IMR-90 (cell line): ENCODE measurements at regions not wholly inside any gene's neighbourhood (a gene's known extent, or its start where the extent isn't known, plus 50 kb on each side); places are given as distances from the start of the nearest gene placed in this dataset.

Experiments
- ATAC-seq: fragments of 200-7000 bp; cut with Tn5 transposase; 2 replicates; pipeline ENCODE4 v1.9.1; 2020; ENCODE audit warnings: low read depth, mild to moderate bottlenecking, moderate library complexity
- BruUV-seq: library from RNA; stranded (reverse); fragments of 400-500 nt; replicated peaks from 2 replicates; lab custom pipeline; 2021; lab: Mats Ljungman, UMichigan
- CTCF ChIA-PET: fragments of 300-600 bp; formaldehyde crosslinking; extraction: SDS; loops from one replicate; lab custom pipeline; 2021; ENCODE audit warnings: antibody characterized with exemption; lab: Yijun Ruan, JAX
- POLR2A ChIA-PET: fragments of 300-600 bp; sonication (Branson Sonifier 250); formaldehyde crosslinking; loops from one replicate; lab custom pipeline; 2022; ENCODE audit warnings: antibody characterized with exemption; ENCODE audit not compliant: unreplicated experiment; lab: Charles Lee
- DNase-seq: peaks from one replicate; pipeline ENCODE4 v3.0.0; 2013
- H2AFZ ChIP-seq: replicated peaks from 2 replicates; pipeline ENCODE3; 2013; ENCODE audit warnings: low read length, mild to moderate bottlenecking; ENCODE audit not compliant: poor library complexity
- H2AK5ac ChIP-seq: 2 replicates; pipeline ENCODE4 v1.6.1; 2013; ENCODE audit warnings: low read depth, low read length, inconsistent platforms
- H2AK9ac ChIP-seq: replicated peaks from 2 replicates; pipeline ENCODE3; 2013; ENCODE audit warnings: mild to moderate bottlenecking, low read depth, low read length, moderate library complexity; ENCODE audit not compliant: poor library complexity
- H2BK120ac ChIP-seq: 2 replicates; pipeline ENCODE4 v1.6.1; 2013; ENCODE audit warnings: low read depth, low read length, inconsistent platforms
- H2BK15ac ChIP-seq: 3 replicates; pipeline ENCODE4 v1.6.1; 2013; ENCODE audit warnings: low read depth, low read length, inconsistent platforms
- H2BK20ac ChIP-seq: 2 replicates; pipeline ENCODE4 v1.6.1; 2013; ENCODE audit warnings: low read depth, mild to moderate bottlenecking, inconsistent platforms, low read length, moderate library complexity
- H2BK5ac ChIP-seq: 2 replicates; pipeline ENCODE4 v1.6.1; 2013; ENCODE audit warnings: mild to moderate bottlenecking, low read depth, low read length, inconsistent platforms; ENCODE audit not compliant: poor library complexity, severe bottlenecking
- H3K14ac ChIP-seq: replicated peaks from 2 replicates; pipeline ENCODE4 v1.6.1; 2013; ENCODE audit warnings: low read depth, low read length, inconsistent platforms
- H3K18ac ChIP-seq: 2 replicates; pipeline ENCODE4 v1.6.1; 2013; ENCODE audit warnings: low read depth, low read length, control low read depth
- H3K23ac ChIP-seq: 2 replicates; pipeline ENCODE4 v1.6.1; 2013; ENCODE audit warnings: low read depth, low read length, inconsistent platforms
- H3K27ac ChIP-seq: 2 replicates; pipeline ENCODE4 v1.5.1; 2013; ENCODE audit warnings: mild to moderate bottlenecking, control low read depth, low read length; ENCODE audit not compliant: insufficient read depth
- H3K27me3 ChIP-seq: 2 replicates; pipeline ENCODE4 v1.6.1; 2013; ENCODE audit warnings: low read length; ENCODE audit not compliant: control insufficient read depth, insufficient read depth
- H3K36me3 ChIP-seq: 2 replicates; pipeline ENCODE4 v1.6.1; 2013; ENCODE audit warnings: low read length, mixed read lengths; ENCODE audit not compliant: control insufficient read depth, insufficient read depth
- H3K4ac ChIP-seq: 2 replicates; pipeline ENCODE4 v1.6.1; 2013; ENCODE audit warnings: low read depth, low read length, inconsistent platforms
- H3K4me1 ChIP-seq: 2 replicates; pipeline ENCODE4 v1.6.1; 2013; ENCODE audit warnings: low read length, mixed read lengths; ENCODE audit not compliant: control insufficient read depth, insufficient read depth
- H3K4me2 ChIP-seq: 2 replicates; pipeline ENCODE4 v1.6.1; 2013; ENCODE audit warnings: low read depth, mild to moderate bottlenecking, control low read depth, low read length, moderate library complexity
- H3K4me3 ChIP-seq: 2 replicates; pipeline ENCODE4 v1.5.1; 2013; ENCODE audit warnings: low read depth, mild to moderate bottlenecking, control low read depth, low read length, moderate library complexity; ENCODE audit not compliant: insufficient read depth
- H3K56ac ChIP-seq: 2 replicates; pipeline ENCODE4 v1.6.1; 2013; ENCODE audit warnings: low read length, inconsistent platforms; ENCODE audit not compliant: insufficient read depth; ENCODE audit errors: extremely low read depth
- H3K79me1 ChIP-seq, 2 experiments: 2 replicates each; pipeline ENCODE4 v1.6.1; 2013; ENCODE audit warnings: low read length in 2 of 2, inconsistent platforms in 1 of 2, low read depth in 1 of 2
- H3K9ac ChIP-seq: 2 replicates; pipeline ENCODE4 v1.6.1; 2013; ENCODE audit warnings: low read depth, low read length, control low read depth
- H3K9me1 ChIP-seq: 2 replicates; pipeline ENCODE4 v1.6.1; 2013; ENCODE audit warnings: low read length, inconsistent platforms; ENCODE audit not compliant: insufficient read depth
- H3K9me3 ChIP-seq: 2 replicates; pipeline ENCODE4 v1.6.1; 2013; ENCODE audit warnings: low read length; ENCODE audit not compliant: control insufficient read depth, insufficient read depth
- H4K20me1 ChIP-seq: 2 replicates; pipeline ENCODE4 v1.6.1; 2013; ENCODE audit warnings: low read length, inconsistent platforms; ENCODE audit not compliant: insufficient read depth
- H4K5ac ChIP-seq: 2 replicates; pipeline ENCODE4 v1.6.1; 2013; ENCODE audit warnings: mild to moderate bottlenecking, low read depth, low read length, control low read depth
- H4K8ac ChIP-seq, 2 experiments: 2 replicates each; pipeline ENCODE4 v1.6.1; 2013; ENCODE audit warnings: low read depth in 2 of 2, low read length in 2 of 2, control low read depth in 1 of 2, inconsistent platforms in 1 of 2
- H4K91ac ChIP-seq: 2 replicates; pipeline ENCODE4 v1.6.1; 2013; ENCODE audit warnings: low read depth, low read length, inconsistent platforms; ENCODE audit not compliant: insufficient read depth
- BHLHE40 ChIP-seq: fragments of 150-350 bp; IDR thresholded peaks from 2 replicates; pipeline ENCODE4 v1.6.1; 2016; ENCODE audit warnings: mild to moderate bottlenecking, low read depth, low read length
- CEBPB ChIP-seq: IDR thresholded peaks from 2 replicates; pipeline ENCODE4 v1.6.1; 2012; ENCODE audit warnings: low read depth, low read length, improper control_type of control experiment
- CHD1 ChIP-seq: IDR thresholded peaks from 2 replicates; pipeline ENCODE4 v1.6.1; 2012; ENCODE audit warnings: low read depth, low read length, improper control_type of control experiment
- FOS ChIP-seq: fragments of 150-350 bp; IDR thresholded peaks from 2 replicates; pipeline ENCODE4 v1.6.1; 2016; ENCODE audit warnings: low read depth, low read length
- MAFK ChIP-seq: IDR thresholded peaks from 2 replicates; pipeline ENCODE4 v1.6.1; 2012; ENCODE audit warnings: low read depth, low read length, improper control_type of control experiment
- MAZ ChIP-seq: IDR thresholded peaks from 2 replicates; pipeline ENCODE4 v1.6.1; 2012; ENCODE audit warnings: low read depth, mild to moderate bottlenecking, low read length, improper control_type of control experiment, moderate library complexity, borderline replicate concordance
- MXI1 ChIP-seq: IDR thresholded peaks from 2 replicates; pipeline ENCODE4 v1.6.1; 2012; ENCODE audit warnings: low read depth, mild to moderate bottlenecking, low read length, moderate library complexity, borderline replicate concordance
- NFE2L2 ChIP-seq: fragments of 150-350 bp; IDR thresholded peaks from 2 replicates; pipeline ENCODE4 v1.6.1; 2016; ENCODE audit warnings: low read depth, mild to moderate bottlenecking, low read length
- POLR2A ChIP-seq: IDR thresholded peaks from 2 replicates; pipeline ENCODE4 v1.6.1; 2012; ENCODE audit warnings: mild to moderate bottlenecking, low read depth, low read length
- RAD21 ChIP-seq: IDR thresholded peaks from 2 replicates; pipeline ENCODE4 v1.6.1; 2012; ENCODE audit warnings: low read length, improper control_type of control experiment
- RCOR1 ChIP-seq: IDR thresholded peaks from 2 replicates; pipeline ENCODE4 v1.6.1; 2012; ENCODE audit warnings: mild to moderate bottlenecking, low read length, improper control_type of control experiment; ENCODE audit not compliant: insufficient replicate concordance
- RFX5 ChIP-seq: IDR thresholded peaks from 2 replicates; pipeline ENCODE4 v1.8.0; 2012; ENCODE audit warnings: low read depth, mild to moderate bottlenecking, low read length, moderate library complexity
- SMC3 ChIP-seq: fragments of 150-350 bp; IDR thresholded peaks from 2 replicates; pipeline ENCODE4 v1.6.1; 2016; ENCODE audit warnings: low read depth, mild to moderate bottlenecking, antibody characterized with exemption, low read length, moderate library complexity
- dilution Hi-C: fragments of 300-500 bp; cut with HindIII; formaldehyde crosslinking; loops from one replicate; pipeline ENCODE4 v1.14.3; 2018; ENCODE audit warnings: low sequenced_read_pairs; ENCODE audit not compliant: unreplicated experiment
- in situ Hi-C: fragments of 300-500 bp; cut with MboI; formaldehyde crosslinking; loops from 3 replicates; pipeline ENCODE4 v1.14.3; 2019; ENCODE audit warnings: low sequenced_read_pairs, inconsistent platforms, mixed read lengths
- intact Hi-C: fragments of 100-400 bp; cut with micrococcal nuclease; formaldehyde crosslinking; loops from 2 replicates; pipeline ENCODE4 v1.10.0; 2022
- TF ChIP-seq, protein P1 (sequence below): conservative IDR thresholded peaks from 2 replicates; pipeline ENCODE4 v1.5.1; 2012; ENCODE audit warnings: mild to moderate bottlenecking, low read depth, low read length, improper control_type of control experiment
- TF ChIP-seq, protein P2 (sequence below): fragments of 150-350 bp; IDR thresholded peaks from 2 replicates; pipeline ENCODE4 v1.6.1; 2017; ENCODE audit warnings: mild to moderate bottlenecking, antibody characterized with exemption, low read length, low read depth
- TF ChIP-seq, protein P3 (sequence below): fragments of 150-350 bp; IDR thresholded peaks from 2 replicates; pipeline ENCODE4 v1.6.1; 2016; ENCODE audit warnings: low read depth, mild to moderate bottlenecking, low read length, moderate library complexity, borderline replicate concordance

DNA sequence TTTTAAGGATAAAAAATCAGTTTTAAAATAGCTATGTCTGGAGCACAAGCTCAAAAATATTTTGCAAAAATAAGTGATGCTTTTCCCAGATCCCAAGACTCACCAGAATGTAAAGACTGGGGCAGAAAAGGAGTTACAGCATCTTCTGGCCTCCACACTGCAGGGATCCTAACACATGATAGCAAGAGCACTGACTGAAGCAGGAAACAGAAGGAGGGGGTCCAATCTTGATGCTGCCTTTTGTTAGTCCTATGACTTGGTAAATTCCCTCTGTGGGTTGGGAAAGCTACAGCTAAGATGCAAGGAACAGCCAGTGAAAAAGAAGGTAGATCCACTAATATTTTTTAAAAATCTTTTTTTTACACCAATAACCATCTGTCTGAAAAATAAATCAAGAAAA lies 54.2 kb upstream of the TNR start:
- no peak overlapping the region for H2BK20ac ChIP-seq
- H3K23ac ChIP-seq, result no peak overlapping the region
- H3K14ac ChIP-seq, result no peak overlapping the region
- in situ Hi-C loops (no loop called here), dilution Hi-C loops (no loop called here), intact Hi-C loops (no loop called here)
- H4K20me1 ChIP-seq, result no peaks in the 10 kb centered on the region
- no peak overlapping the region for H3K4me3 ChIP-seq
- H3K4ac ChIP-seq, result no peak overlapping the region
- no peaks in the 10 kb centered on the region for H3K9me3 ChIP-seq
- ChIA-PET POLR2A (no interaction called here), CTCF (no interaction called here)
- no peak overlapping the region for H3K9ac ChIP-seq
- no peak overlapping the region for H2BK5ac ChIP-seq
- H3K79me1 ChIP-seq, result no peaks in the 10 kb centered on the region
- no peak overlapping the region for H2AK9ac ChIP-seq
- ATAC-seq (no peak), DNase-seq (no peak)
- no peaks in the 10 kb centered on the region for H3K27me3 ChIP-seq
- no peaks in the 10 kb centered on the region for H3K4me1 ChIP-seq
- H3K36me3 ChIP-seq, result no peaks in the 10 kb centered on the region
- no peak overlapping the region for H4K8ac ChIP-seq
- no peaks in the 10 kb centered on the region for H3K9me1 ChIP-seq
- no peak overlapping the region for H3K27ac ChIP-seq
- no peak overlapping the region for H3K18ac ChIP-seq
- H2BK15ac ChIP-seq, result no peak overlapping the region
- no peak overlapping the region for H2AK5ac ChIP-seq
- no peak overlapping the region for H3K4me2 ChIP-seq
- H2BK120ac ChIP-seq, result no peak overlapping the region
- H3K56ac ChIP-seq, result no peak overlapping the region
- BruUV-seq, result no TSS peak
- no peak overlapping the region for H4K5ac ChIP-seq
- TF ChIP-seq RCOR1 (no peak), MXI1 (no peak), POLR2A (no peak), MAZ (no peak), RFX5 (no peak), CEBPB (no peak), SMC3 (no peak), RAD21 (no peak), NFE2L2 (no peak), CHD1 (no peak), BHLHE40 (no peak), FOS (no peak), MAFK (no peak)
- TF ChIP-seq, protein P1, sequence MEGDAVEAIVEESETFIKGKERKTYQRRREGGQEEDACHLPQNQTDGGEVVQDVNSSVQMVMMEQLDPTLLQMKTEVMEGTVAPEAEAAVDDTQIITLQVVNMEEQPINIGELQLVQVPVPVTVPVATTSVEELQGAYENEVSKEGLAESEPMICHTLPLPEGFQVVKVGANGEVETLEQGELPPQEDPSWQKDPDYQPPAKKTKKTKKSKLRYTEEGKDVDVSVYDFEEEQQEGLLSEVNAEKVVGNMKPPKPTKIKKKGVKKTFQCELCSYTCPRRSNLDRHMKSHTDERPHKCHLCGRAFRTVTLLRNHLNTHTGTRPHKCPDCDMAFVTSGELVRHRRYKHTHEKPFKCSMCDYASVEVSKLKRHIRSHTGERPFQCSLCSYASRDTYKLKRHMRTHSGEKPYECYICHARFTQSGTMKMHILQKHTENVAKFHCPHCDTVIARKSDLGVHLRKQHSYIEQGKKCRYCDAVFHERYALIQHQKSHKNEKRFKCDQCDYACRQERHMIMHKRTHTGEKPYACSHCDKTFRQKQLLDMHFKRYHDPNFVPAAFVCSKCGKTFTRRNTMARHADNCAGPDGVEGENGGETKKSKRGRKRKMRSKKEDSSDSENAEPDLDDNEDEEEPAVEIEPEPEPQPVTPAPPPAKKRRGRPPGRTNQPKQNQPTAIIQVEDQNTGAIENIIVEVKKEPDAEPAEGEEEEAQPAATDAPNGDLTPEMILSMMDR, result no peak
- TF ChIP-seq, protein P2, sequence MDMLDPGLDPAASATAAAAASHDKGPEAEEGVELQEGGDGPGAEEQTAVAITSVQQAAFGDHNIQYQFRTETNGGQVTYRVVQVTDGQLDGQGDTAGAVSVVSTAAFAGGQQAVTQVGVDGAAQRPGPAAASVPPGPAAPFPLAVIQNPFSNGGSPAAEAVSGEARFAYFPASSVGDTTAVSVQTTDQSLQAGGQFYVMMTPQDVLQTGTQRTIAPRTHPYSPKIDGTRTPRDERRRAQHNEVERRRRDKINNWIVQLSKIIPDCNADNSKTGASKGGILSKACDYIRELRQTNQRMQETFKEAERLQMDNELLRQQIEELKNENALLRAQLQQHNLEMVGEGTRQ, result no peak
- TF ChIP-seq, protein P3, sequence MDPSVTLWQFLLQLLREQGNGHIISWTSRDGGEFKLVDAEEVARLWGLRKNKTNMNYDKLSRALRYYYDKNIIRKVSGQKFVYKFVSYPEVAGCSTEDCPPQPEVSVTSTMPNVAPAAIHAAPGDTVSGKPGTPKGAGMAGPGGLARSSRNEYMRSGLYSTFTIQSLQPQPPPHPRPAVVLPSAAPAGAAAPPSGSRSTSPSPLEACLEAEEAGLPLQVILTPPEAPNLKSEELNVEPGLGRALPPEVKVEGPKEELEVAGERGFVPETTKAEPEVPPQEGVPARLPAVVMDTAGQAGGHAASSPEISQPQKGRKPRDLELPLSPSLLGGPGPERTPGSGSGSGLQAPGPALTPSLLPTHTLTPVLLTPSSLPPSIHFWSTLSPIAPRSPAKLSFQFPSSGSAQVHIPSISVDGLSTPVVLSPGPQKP, result no peak
- no peak overlapping the region for H4K91ac ChIP-seq
- no peak overlapping the region for H2AFZ ChIP-seq
